IPS DF 6.9 (cell line): ENCODE measurements at regions not wholly inside any gene's neighbourhood (a gene's known extent, or its start where the extent isn't known, plus 50 kb on each side); places are given as distances from the start of the nearest gene placed in this dataset.

Experiments
- DNase-seq: peaks from one replicate; pipeline ENCODE4 v3.0.0-alpha.2; 2013; ENCODE audit warnings: low read depth, low spot score
- H3K27ac ChIP-seq: one replicate; pipeline ENCODE4 v1.5.1; 2013; ENCODE audit warnings: low read length, control low read depth
- H3K27me3 ChIP-seq: 2 replicates; pipeline ENCODE4 v1.6.1; 2013; ENCODE audit warnings: mild to moderate bottlenecking, low read length; ENCODE audit not compliant: control insufficient read depth, insufficient read depth
- H3K36me3 ChIP-seq: 2 replicates; pipeline ENCODE4 v1.6.1; 2013; ENCODE audit warnings: low read length; ENCODE audit not compliant: control insufficient read depth, insufficient read depth
- H3K4me1 ChIP-seq: 2 replicates; pipeline ENCODE4 v1.6.1; 2013; ENCODE audit warnings: low read length; ENCODE audit not compliant: control insufficient read depth, insufficient read depth
- H3K4me3 ChIP-seq: 2 replicates; pipeline ENCODE4 v1.5.1; 2013; ENCODE audit warnings: mild to moderate bottlenecking, low read length
- H3K9me3 ChIP-seq: 2 replicates; pipeline ENCODE4 v1.6.1; 2013; ENCODE audit warnings: low read length, inconsistent platforms; ENCODE audit not compliant: control insufficient read depth, insufficient read depth
- WGBS: extraction: QIAGEN DNeasy Blood & Tissue Kit; methylation state at CpG from one replicate; pipeline ENCODE4 v1.1.7; 2013; ENCODE audit warnings: mixed read lengths, missing lambda C conversion rate; ENCODE audit not compliant: insufficient read length, insufficient coverage; 5-methylcytosine and 5-hydroxymethylcytosine counted together

- Histone ChIP-seq H3K4me3 (no peak overlapping the region), H3K9me3 (no peaks in the 10 kb centered on the region), H3K27me3 (peaks cover 47% of the 10 kb centered on the region), H3K4me1 (no peaks in the 10 kb centered on the region), H3K27ac (no peak overlapping the region), H3K36me3 (no peaks in the 10 kb centered on the region)
- no peak for DNase-seq
- WGBS, result no CpG with 5 or more reads among the region's 3 CpGs
Observed at GRCh38 chr22:22158965-22159364, 85.6 kb upstream of the VPREB1 start.

GRCh38 chr22:22158207-22158816 is 86.3 kb upstream of the VPREB1 start:
- WGBS, result no CpG with 5 or more reads among the region's 4 CpGs
- Histone ChIP-seq H3K27ac (no peak overlapping the region), H3K9me3 (no peaks in the 10 kb centered on the region), H3K27me3 (peaks cover 46% of the 10 kb centered on the region), H3K4me1 (no peaks in the 10 kb centered on the region), H3K4me3 (no peak overlapping the region), H3K36me3 (no peaks in the 10 kb centered on the region)
- DNase-seq, result no peak

- peaks cover 39% of the 10 kb centered on the region for H3K27me3 ChIP-seq
- H3K4me3 ChIP-seq, result no peak overlapping the region
- no peaks in the 10 kb centered on the region for H3K9me3 ChIP-seq
- H3K4me1 ChIP-seq, result no peaks in the 10 kb centered on the region
- no CpG with 5 or more reads among the region's 2 CpGs for WGBS
- no peaks in the 10 kb centered on the region for H3K36me3 ChIP-seq
- no peak for DNase-seq
- H3K27ac ChIP-seq, result no peak overlapping the region
Observed at GRCh38 chr22:22157348-22157725, 87.2 kb upstream of the VPREB1 start.

GRCh38 chr22:22156716-22157347 is 87.8 kb upstream of the VPREB1 start:
- DNase-seq, result peak; percentile 60
- WGBS, result no CpG with 5 or more reads among the region's 9 CpGs
- H3K27me3 ChIP-seq, result peaks cover 34% of the 10 kb centered on the region

GRCh38 chr22:22156348-22156715 is 88.3 kb upstream of the VPREB1 start:
- Histone ChIP-seq H3K9me3 (no peaks in the 10 kb centered on the region), H3K27ac (no peak overlapping the region), H3K4me1 (no peaks in the 10 kb centered on the region), H3K4me3 (no peak overlapping the region), H3K27me3 (peaks cover 32% of the 10 kb centered on the region), H3K36me3 (no peaks in the 10 kb centered on the region)
- WGBS, result no CpG with 5 or more reads among the region's 2 CpGs
- DNase-seq, result no peak

More at GRCh38 chr22:22156716-22157347, 87.8 kb upstream of the VPREB1 start:
- no peaks in the 10 kb centered on the region for H3K4me1 ChIP-seq
- no peak overlapping the region for H3K27ac ChIP-seq
- H3K36me3 ChIP-seq, result no peaks in the 10 kb centered on the region
- no peaks in the 10 kb centered on the region for H3K9me3 ChIP-seq
- H3K4me3 ChIP-seq, result no peak overlapping the region

GRCh38 chr22:22155607-22156006 is 89.0 kb upstream of the VPREB1 start:
- Histone ChIP-seq H3K27ac (no peak overlapping the region), H3K36me3 (no peaks in the 10 kb centered on the region), H3K4me1 (no peaks in the 10 kb centered on the region), H3K27me3 (peaks cover 32% of the 10 kb centered on the region), H3K4me3 (no peak overlapping the region), H3K9me3 (no peaks in the 10 kb centered on the region)
- no CpG with 5 or more reads among the region's 2 CpGs for WGBS
- DNase-seq, result no peak

- H3K9me3 ChIP-seq, result no peaks in the 10 kb centered on the region
- WGBS, result no CpG with 5 or more reads among the region's 2 CpGs
- H3K27ac ChIP-seq, result no peak overlapping the region
- no peak for DNase-seq
- H3K36me3 ChIP-seq, result no peaks in the 10 kb centered on the region
- peaks cover 32% of the 10 kb centered on the region for H3K27me3 ChIP-seq
- no peak overlapping the region for H3K4me3 ChIP-seq
- H3K4me1 ChIP-seq, result no peaks in the 10 kb centered on the region
Observed at GRCh38 chr22:22155146-22155545, 89.4 kb upstream of the VPREB1 start.

- peaks cover 25% of the 10 kb centered on the region for H3K27me3 ChIP-seq
- H3K4me3 ChIP-seq, result no peak overlapping the region
- H3K36me3 ChIP-seq, result no peaks in the 10 kb centered on the region
- no peak for DNase-seq
- no peaks in the 10 kb centered on the region for H3K9me3 ChIP-seq
- H3K4me1 ChIP-seq, result no peaks in the 10 kb centered on the region
- H3K27ac ChIP-seq, result no peak overlapping the region
- WGBS, result no CpG with 5 or more reads among the region's 1 CpG
Observed at GRCh38 chr22:22154040-22154439, 90.5 kb upstream of the VPREB1 start.

- WGBS, result no CpG with 5 or more reads among the region's 2 CpGs
- H3K4me1 ChIP-seq, result no peaks in the 10 kb centered on the region
- no peak overlapping the region for H3K27ac ChIP-seq
- DNase-seq, result no peak
- no peak overlapping the region for H3K4me3 ChIP-seq
- no peaks in the 10 kb centered on the region for H3K36me3 ChIP-seq
- no peaks in the 10 kb centered on the region for H3K9me3 ChIP-seq
- peaks cover 23% of the 10 kb centered on the region for H3K27me3 ChIP-seq
Observed at GRCh38 chr22:22151308-22151707, 93.3 kb upstream of the VPREB1 start.

GRCh38 chr22:22150457-22150856 is 94.1 kb upstream of the VPREB1 start:
- Histone ChIP-seq H3K27ac (no peak overlapping the region), H3K27me3 (peaks cover 21% of the 10 kb centered on the region), H3K36me3 (no peaks in the 10 kb centered on the region), H3K4me3 (no peak overlapping the region), H3K4me1 (no peaks in the 10 kb centered on the region), H3K9me3 (no peaks in the 10 kb centered on the region)
- DNase-seq, result no peak
- no CpG with 5 or more reads among the region's 1 CpG for WGBS

GRCh38 chr22:22148905-22149304 is 95.7 kb upstream of the VPREB1 start:
- no peaks in the 10 kb centered on the region for H3K9me3 ChIP-seq
- WGBS, result no CpG with 5 or more reads among the region's 1 CpG
- H3K4me3 ChIP-seq, result no peak overlapping the region
- peaks cover 11% of the 10 kb centered on the region; the same call in 1 of the 2 replicates for H3K27me3 ChIP-seq
- no peaks in the 10 kb centered on the region for H3K4me1 ChIP-seq
- no peak for DNase-seq
- H3K36me3 ChIP-seq, result no peaks in the 10 kb centered on the region
- no peak overlapping the region for H3K27ac ChIP-seq
